ACC112 (cell line): ENCODE measurements at regions not wholly inside any gene's neighbourhood (a gene's known extent, or its start where the extent isn't known, plus 50 kb on each side); places are given as distances from the start of the nearest gene placed in this dataset.

Experiments used
- H2AFZ ChIP-seq: fragments of 200-600 bp; sonication (generic); one replicate; pipeline ENCODE4 v1.6.0; 2017; ENCODE audit warnings: antibody characterized with exemption, low read length; ENCODE audit not compliant: unreplicated experiment
- H3K27ac ChIP-seq: fragments of 200-600 bp; sonication (generic); 2 replicates; pipeline ENCODE4 v1.5.1; 2014; ENCODE audit warnings: low read depth, mild to moderate bottlenecking, antibody characterized with exemption, low read length, moderate library complexity
- H3K27me3 ChIP-seq: fragments of 200-600 bp; sonication (generic); 2 replicates; pipeline ENCODE4 v1.6.1; 2014; ENCODE audit warnings: mild to moderate bottlenecking, antibody characterized with exemption, low read length, moderate library complexity, mixed read lengths; ENCODE audit not compliant: insufficient read depth
- H3K36me3 ChIP-seq: fragments of 200-600 bp; sonication (generic); 2 replicates; pipeline ENCODE4 v1.6.1; 2016; ENCODE audit warnings: mild to moderate bottlenecking, antibody characterized with exemption, low read length, moderate library complexity, mixed read lengths; ENCODE audit not compliant: insufficient read depth
- H3K4me1 ChIP-seq: fragments of 200-600 bp; sonication (generic); one replicate; pipeline ENCODE4 v1.6.1; 2016; ENCODE audit warnings: low read length, mixed read lengths; ENCODE audit not compliant: insufficient read depth, unreplicated experiment, control insufficient read depth
- H3K4me3 ChIP-seq: fragments of 200-600 bp; sonication (generic); 2 replicates; pipeline ENCODE4 v1.5.1; 2014; ENCODE audit warnings: mild to moderate bottlenecking, low read depth, low read length
- H3K79me2 ChIP-seq: fragments of 200-600 bp; sonication (generic); one replicate; pipeline ENCODE4 v1.6.0; 2016; ENCODE audit warnings: low read length; ENCODE audit not compliant: control insufficient read depth, unreplicated experiment, insufficient read depth

DNA sequence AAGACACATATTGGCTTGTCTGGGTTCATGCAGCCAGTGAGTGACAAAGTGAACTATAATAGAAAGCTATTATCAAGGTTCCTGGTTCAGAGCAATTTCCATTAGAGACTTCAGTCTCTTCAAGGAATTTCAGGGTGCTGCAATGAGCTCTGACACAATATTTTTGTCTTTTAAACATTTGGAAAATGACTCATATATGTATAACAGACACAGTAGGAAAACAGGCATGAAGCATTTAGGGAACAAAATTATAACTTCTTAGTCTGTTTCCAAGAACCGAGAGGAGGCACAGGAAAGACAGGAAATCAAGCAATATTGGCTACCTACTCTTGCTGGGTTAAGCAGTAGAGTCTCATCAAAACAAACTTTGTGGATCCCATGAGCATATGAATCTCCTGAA is 170.4 kb downstream of the PTPRC start:
- Histone ChIP-seq H3K27ac (peak overlapping the region; percentile 19; the same call in 1 of the 2 replicates), H2AFZ (peak overlapping the region; percentile 9), H3K4me3 (no peak overlapping the region)

DNA sequence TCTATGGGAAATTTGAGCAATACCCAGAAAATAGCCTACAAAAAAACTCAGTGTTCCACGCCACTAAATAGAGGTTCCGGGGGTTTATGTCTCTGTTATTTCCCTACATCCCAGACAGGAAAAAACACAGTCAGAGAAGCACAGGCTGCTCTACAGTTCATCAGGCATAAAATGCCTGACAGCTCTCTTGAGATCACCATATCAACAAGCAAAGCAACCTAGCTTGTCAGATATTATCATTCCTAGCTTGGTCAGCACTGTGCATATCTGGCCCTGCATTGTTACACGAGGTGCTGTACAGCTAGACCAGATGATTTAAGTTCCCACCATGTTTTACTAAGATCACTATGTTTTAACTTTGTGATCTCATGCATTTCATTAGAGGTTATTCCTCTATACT is 172.6 kb downstream of the PTPRC start:
- no peak overlapping the region for H2AFZ ChIP-seq
- H3K4me1 ChIP-seq, result peaks cover 10% of the 10 kb centered on the region
- H3K4me3 ChIP-seq, result no peak overlapping the region
- no peaks in the 10 kb centered on the region for H3K79me2 ChIP-seq
- no peak overlapping the region for H3K27ac ChIP-seq
- H3K27me3 ChIP-seq, result no peaks in the 10 kb centered on the region
- peaks cover 4% of the 10 kb centered on the region; the same call in 1 of the 2 replicates for H3K36me3 ChIP-seq

More for the DNA sequence above, 170.4 kb downstream of the PTPRC start:
- Histone ChIP-seq H3K79me2 (no peaks in the 10 kb centered on the region), H3K4me1 (peaks cover 10% of the 10 kb centered on the region), H3K27me3 (no peaks in the 10 kb centered on the region), H3K36me3 (peaks cover 4% of the 10 kb centered on the region; the same call in 1 of the 2 replicates)

DNA sequence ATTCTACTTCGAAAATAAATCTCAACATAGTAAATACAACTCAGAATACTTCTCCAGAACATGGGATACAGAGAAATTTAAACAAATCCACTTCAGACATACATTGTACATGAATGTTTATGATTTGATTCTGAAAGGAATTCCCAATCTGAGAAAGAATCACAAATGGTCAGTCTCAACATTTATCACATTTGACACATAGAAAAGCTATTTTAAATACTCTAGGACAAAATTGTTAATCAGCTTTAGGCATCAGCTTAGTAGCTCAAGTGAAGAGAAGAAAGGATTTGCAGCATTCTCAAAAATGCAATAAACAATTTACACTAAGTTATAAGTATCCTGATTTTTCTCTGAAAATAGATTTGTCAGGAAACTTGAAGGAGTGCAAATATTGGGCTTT is 184.8 kb downstream of the PTPRC start:
- Histone ChIP-seq H3K27me3 (no peaks in the 10 kb centered on the region), H3K4me3 (no peak overlapping the region), H3K4me1 (peaks cover 10% of the 10 kb centered on the region), H2AFZ (no peak overlapping the region), H3K79me2 (no peaks in the 10 kb centered on the region), H3K27ac (no peak overlapping the region), H3K36me3 (no peaks in the 10 kb centered on the region)

DNA sequence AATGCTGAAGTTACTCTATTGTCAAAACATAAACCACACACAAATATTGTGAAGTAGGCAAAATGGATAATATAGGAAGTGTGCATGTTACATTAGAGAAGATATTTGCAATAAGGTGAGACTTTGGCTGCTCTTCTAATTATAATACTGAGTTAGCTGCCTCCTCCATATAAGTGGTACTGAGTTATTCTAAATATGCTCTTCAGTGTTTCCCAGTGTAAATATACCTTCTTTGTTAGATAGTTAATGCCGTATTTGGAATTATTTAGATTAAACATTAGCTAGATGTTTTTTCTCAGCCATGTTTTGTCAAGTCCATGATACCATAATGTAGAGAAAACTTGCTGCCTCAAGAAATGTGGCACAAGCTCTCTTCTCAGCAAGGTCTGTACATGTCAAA is 186.4 kb downstream of the PTPRC start:
- Histone ChIP-seq H2AFZ (no peak overlapping the region), H3K4me3 (no peak overlapping the region), H3K27me3 (no peaks in the 10 kb centered on the region), H3K36me3 (no peaks in the 10 kb centered on the region), H3K79me2 (no peaks in the 10 kb centered on the region), H3K27ac (no peak overlapping the region), H3K4me1 (peaks cover 4% of the 10 kb centered on the region)

DNA sequence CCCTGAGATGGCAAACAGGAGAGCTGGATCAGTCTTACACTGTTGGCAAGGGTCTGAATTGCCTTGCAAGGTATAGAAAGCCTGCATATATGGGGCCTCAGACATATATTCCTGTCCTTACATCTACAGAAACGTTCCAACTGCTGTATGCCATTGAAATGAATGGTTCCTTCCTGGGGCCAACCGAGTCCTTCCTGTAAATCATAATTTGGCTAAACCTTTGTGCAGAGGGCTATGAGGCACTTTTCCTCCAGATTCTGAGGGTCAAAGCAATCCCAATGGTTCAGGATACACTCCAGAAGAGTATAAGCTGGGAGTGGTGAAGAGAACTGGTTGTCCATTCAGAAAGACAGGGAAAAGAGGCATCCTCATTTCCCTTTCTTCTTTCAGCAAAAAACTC is 190.5 kb downstream of the PTPRC start:
- H3K4me1 ChIP-seq, result no peaks in the 10 kb centered on the region
- no peaks in the 10 kb centered on the region for H3K36me3 ChIP-seq
- no peaks in the 10 kb centered on the region for H3K79me2 ChIP-seq
- H2AFZ ChIP-seq, result no peak overlapping the region
- H3K27me3 ChIP-seq, result no peaks in the 10 kb centered on the region
- no peak overlapping the region for H3K4me3 ChIP-seq
- H3K27ac ChIP-seq, result no peak overlapping the region

DNA sequence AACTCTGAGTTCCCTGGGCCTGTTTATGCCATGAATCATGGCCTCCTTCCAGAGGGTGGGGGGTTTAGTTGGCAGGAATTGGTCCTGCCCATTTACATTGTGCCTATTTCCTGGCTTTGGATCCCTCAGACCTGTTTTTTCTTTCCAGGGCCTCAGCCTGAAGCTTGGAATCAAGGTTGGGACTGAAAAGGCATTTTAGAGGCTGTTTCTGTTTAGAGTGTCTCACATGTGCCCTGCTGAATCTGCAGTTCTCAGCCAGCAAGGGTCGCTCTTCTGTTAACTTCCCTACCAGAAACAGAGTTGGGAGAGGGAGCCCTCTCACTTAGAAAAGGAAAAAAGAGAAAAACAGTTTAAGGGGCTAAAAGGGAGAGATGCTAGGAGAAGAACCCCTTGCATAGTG is 191.1 kb downstream of the PTPRC start:
- Histone ChIP-seq H3K79me2 (no peaks in the 10 kb centered on the region), H3K27me3 (no peaks in the 10 kb centered on the region), H3K27ac (no peak overlapping the region), H3K4me3 (no peak overlapping the region), H3K4me1 (no peaks in the 10 kb centered on the region), H3K36me3 (no peaks in the 10 kb centered on the region), H2AFZ (no peak overlapping the region)

DNA sequence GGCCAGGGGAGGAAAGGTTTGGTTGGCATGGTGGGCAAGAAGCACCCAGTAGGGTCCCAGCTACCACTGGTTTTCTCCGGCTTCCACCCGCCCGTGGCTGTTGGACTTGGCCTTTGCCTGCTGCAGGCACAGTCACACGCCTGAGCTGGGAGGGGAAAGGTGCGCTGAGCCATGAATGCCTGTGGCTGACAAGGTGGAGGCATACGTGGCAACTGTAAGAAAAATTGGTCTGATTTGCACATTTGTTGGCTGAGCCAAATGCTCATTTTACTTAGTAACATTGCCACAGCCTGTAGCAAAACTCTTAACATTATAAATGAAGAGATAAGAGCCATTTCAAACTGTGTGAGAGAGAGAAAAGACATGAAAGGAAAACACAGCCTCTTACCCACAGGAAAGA is 191.6 kb downstream of the PTPRC start:
- Histone ChIP-seq H3K27me3 (no peaks in the 10 kb centered on the region), H3K27ac (no peak overlapping the region), H3K36me3 (no peaks in the 10 kb centered on the region), H2AFZ (no peak overlapping the region), H3K4me3 (no peak overlapping the region), H3K79me2 (no peaks in the 10 kb centered on the region), H3K4me1 (no peaks in the 10 kb centered on the region)

DNA sequence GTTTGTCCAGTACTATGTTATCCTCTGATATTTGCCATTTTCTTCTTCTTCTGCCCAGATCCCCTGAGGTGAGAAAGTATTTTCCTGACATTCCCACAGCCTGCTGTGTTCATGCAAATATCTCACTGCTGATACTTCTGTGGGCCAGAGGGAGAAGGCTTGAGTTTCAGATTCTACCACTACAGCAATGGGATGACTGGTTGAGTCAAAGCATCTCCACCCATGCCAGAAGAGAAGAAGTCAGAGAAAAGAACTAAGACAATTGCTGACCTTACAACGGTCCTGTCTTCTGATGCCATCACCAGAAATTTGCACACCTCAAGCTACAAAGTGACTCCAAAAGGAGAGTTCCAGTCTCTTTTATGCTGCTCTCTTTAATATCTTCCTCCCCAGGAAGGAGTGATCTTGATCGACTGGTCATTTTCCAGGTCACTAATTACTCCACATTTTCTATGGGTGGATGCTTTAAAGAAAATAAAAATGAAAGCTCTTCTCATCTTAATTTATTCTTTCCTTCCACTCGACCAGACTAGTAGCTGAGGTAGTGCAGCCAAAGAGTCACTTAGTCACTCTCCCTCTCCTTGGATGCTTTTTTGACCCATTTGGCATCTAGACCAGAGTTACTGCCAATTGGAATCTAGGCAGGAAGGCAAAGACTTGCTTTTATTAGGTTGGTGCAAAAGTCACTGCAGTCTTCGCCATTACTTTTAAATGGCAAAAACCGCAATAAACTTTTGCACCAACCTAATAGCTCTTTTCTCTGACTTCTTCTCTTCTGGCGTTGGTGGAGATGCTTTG is 195.1 kb downstream of the PTPRC start:
- Histone ChIP-seq H3K27me3 (no peaks in the 10 kb centered on the region), H3K4me1 (no peaks in the 10 kb centered on the region), H3K36me3 (no peaks in the 10 kb centered on the region), H3K79me2 (no peaks in the 10 kb centered on the region), H3K4me3 (no peak overlapping the region), H2AFZ (no peak overlapping the region), H3K27ac (no peak overlapping the region)

DNA sequence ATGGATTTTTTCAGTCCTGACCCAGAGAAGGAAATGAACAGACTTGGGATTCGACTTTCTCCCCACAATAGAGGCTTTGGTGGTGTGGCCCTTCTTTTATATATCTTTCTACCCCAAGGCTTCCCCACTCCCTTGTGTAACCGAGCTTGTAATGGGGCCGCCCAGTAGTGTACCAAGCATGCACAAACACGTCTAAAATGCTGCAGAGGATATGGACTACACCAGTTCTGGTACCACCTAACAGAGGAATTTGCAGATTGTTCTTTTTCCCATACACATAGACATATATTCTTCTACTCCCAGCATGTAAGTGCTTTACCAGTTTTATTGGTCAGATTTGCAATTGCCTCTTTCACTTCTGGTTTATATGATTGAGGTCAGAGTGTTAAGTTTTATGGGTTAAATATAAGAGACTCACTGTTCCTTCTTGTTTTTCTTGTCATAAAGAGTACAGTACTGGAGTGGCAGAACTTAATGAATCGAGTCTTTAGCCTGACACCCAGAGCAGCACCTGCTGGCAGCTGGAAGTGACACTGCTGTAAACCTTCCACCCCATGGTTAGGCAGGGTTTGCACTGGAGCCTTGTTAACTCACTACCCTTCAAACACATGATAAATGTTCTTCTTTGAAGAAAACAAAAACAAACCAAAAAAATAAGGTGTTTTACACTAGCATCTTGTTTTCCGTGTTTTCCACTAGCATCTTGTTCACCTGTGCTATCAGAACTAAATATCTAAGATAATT is 198.6 kb downstream of the PTPRC start:
- Histone ChIP-seq H3K36me3 (no peaks in the 10 kb centered on the region), H3K27ac (no peak overlapping the region), H2AFZ (no peak overlapping the region), H3K4me3 (no peak overlapping the region), H3K27me3 (no peaks in the 10 kb centered on the region), H3K79me2 (no peaks in the 10 kb centered on the region), H3K4me1 (no peaks in the 10 kb centered on the region)

DNA sequence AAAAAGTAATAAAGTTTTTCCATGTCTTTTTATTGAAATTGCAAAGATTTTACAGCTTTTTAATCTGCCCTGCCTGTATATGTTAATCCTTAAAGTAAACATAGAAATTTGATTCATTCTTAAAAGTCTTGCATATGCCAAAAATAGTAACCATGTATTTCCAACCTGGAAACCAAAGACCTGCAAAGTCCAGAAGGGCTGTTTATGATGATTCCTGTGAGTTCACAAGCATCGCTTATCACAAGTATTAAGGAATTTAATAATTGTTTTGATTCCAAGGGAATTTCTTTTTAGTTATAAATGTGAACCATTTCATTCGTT is 199.1 kb downstream of the PTPRC start:
- no peaks in the 10 kb centered on the region for H3K4me1 ChIP-seq
- no peaks in the 10 kb centered on the region for H3K36me3 ChIP-seq
- H3K27me3 ChIP-seq, result no peaks in the 10 kb centered on the region
- H2AFZ ChIP-seq, result no peak overlapping the region
- no peaks in the 10 kb centered on the region for H3K79me2 ChIP-seq
- H3K4me3 ChIP-seq, result no peak overlapping the region
- H3K27ac ChIP-seq, result no peak overlapping the region

DNA sequence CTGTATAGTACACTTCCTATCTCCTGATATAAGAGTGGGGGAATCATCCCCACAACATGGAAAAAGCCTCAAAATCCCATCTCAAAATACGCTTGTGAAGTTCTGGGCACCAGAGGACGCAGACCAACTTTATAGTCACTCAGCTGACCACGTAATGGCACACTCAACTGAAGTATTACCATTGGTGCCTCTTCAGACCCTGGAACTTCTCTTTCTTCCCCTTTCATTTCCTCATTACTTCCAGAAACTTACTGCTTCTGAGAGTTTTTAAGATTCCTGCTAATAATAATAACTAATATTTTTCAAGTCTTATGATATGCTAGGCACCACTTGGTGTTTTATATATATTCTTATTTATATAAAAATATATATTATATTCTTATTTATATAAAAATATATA is 202.6 kb downstream of the PTPRC start:
- Histone ChIP-seq H3K4me1 (no peaks in the 10 kb centered on the region), H3K36me3 (peaks cover 2% of the 10 kb centered on the region), H3K27me3 (no peaks in the 10 kb centered on the region), H3K27ac (no peak overlapping the region), H3K4me3 (no peak overlapping the region), H2AFZ (no peak overlapping the region), H3K79me2 (no peaks in the 10 kb centered on the region)
